ENCODE measurements at regions not wholly inside any gene's neighbourhood (a gene's known extent, or its start where the extent isn't known, plus 50 kb on each side); places are given as distances from the start of the nearest gene placed in this dataset.

DNA sequence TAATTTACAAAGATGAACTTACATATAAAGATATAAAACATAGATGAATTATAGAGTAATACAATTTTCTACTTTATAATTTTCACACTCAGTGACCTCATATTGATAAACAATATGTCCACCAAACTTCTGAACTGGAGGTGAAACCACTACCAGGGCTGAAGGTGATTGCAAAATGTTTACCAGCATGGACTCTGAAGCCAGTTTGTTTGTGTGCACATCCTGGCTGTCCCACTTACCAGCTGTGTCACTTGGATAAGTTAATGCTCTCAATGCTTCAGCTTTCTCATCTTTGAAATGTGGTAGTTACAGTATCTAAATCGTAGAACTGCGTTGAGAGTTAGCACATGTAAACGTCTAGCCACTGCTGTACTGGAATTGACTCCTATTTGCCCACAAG is 392.6 kb downstream of the HNRNPD start (continued):
- TF ChIP-seq EGR1 (IDR thresholded peaks at IDR 0.05; ENCODE audit: borderline replicate concordance, low read depth, low read length) (no peak), SIN3A (conservative IDR thresholded peaks at IDR 0.05 in 1 of 2, IDR thresholded peaks at IDR 0.05 in 1 of 2; ENCODE audit: low read depth in 1 of 2, low read length in 2 of 2) (no peak), BCL11A (IDR thresholded peaks at IDR 0.05; ENCODE audit: low read depth in 2 of 2, low read length in 2 of 2) (no peak), KDM4A (IDR thresholded peaks at IDR 0.05; ENCODE audit: low read depth, low read length, severe bottlenecking) (no peak), NRF1 (IDR thresholded peaks at IDR 0.05; ENCODE audit: low read depth, low read length) (no peak)

All from H1 (cell line).